HL-60 (cell line): ENCODE measurements at regions not wholly inside any gene's neighbourhood (a gene's known extent, or its start where the extent isn't known, plus 50 kb on each side); places are given as distances from the start of the nearest gene placed in this dataset.

Experiments used
- SPI1 ChIP-seq: IDR thresholded peaks from 2 replicates; pipeline ENCODE4 v1.6.1; 2012; ENCODE audit warnings: low read depth, mild to moderate bottlenecking, borderline replicate concordance
- TF ChIP-seq, protein P1 (sequence below): IDR thresholded peaks from one replicate; pipeline ENCODE4 v1.5.1; 2011; ENCODE audit warnings: low read length, control low read depth, inconsistent platforms; ENCODE audit not compliant: insufficient read depth
- TF ChIP-seq, protein P2 (sequence below): IDR thresholded peaks from 2 replicates; pipeline ENCODE4 v1.6.1; 2012; ENCODE audit warnings: low read depth; ENCODE audit not compliant: insufficient replicate concordance

DNA sequence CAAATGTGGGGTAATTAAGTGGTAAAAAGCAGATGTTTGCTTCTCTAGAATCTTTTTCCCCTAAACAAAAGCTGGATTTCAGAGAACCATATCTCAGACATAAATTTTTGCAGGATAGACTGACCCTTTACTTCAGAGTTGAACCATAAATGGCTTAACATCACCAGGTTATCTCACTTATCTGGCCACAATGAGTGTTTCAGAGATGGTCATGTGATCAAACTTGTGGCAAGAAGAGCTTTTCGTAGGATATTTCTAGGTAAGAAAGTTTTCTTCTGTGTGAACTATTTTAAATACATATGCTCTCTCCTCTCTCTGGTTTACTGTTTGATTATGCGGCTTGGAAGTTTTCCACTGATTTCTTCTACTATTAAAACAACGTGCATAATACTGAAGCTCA lies 270.2 kb upstream of the TFAP2D start:
- TF ChIP-seq, protein P1, sequence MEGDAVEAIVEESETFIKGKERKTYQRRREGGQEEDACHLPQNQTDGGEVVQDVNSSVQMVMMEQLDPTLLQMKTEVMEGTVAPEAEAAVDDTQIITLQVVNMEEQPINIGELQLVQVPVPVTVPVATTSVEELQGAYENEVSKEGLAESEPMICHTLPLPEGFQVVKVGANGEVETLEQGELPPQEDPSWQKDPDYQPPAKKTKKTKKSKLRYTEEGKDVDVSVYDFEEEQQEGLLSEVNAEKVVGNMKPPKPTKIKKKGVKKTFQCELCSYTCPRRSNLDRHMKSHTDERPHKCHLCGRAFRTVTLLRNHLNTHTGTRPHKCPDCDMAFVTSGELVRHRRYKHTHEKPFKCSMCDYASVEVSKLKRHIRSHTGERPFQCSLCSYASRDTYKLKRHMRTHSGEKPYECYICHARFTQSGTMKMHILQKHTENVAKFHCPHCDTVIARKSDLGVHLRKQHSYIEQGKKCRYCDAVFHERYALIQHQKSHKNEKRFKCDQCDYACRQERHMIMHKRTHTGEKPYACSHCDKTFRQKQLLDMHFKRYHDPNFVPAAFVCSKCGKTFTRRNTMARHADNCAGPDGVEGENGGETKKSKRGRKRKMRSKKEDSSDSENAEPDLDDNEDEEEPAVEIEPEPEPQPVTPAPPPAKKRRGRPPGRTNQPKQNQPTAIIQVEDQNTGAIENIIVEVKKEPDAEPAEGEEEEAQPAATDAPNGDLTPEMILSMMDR, result no peak
- no peak for TF ChIP-seq SPI1
- TF ChIP-seq, protein P2, sequence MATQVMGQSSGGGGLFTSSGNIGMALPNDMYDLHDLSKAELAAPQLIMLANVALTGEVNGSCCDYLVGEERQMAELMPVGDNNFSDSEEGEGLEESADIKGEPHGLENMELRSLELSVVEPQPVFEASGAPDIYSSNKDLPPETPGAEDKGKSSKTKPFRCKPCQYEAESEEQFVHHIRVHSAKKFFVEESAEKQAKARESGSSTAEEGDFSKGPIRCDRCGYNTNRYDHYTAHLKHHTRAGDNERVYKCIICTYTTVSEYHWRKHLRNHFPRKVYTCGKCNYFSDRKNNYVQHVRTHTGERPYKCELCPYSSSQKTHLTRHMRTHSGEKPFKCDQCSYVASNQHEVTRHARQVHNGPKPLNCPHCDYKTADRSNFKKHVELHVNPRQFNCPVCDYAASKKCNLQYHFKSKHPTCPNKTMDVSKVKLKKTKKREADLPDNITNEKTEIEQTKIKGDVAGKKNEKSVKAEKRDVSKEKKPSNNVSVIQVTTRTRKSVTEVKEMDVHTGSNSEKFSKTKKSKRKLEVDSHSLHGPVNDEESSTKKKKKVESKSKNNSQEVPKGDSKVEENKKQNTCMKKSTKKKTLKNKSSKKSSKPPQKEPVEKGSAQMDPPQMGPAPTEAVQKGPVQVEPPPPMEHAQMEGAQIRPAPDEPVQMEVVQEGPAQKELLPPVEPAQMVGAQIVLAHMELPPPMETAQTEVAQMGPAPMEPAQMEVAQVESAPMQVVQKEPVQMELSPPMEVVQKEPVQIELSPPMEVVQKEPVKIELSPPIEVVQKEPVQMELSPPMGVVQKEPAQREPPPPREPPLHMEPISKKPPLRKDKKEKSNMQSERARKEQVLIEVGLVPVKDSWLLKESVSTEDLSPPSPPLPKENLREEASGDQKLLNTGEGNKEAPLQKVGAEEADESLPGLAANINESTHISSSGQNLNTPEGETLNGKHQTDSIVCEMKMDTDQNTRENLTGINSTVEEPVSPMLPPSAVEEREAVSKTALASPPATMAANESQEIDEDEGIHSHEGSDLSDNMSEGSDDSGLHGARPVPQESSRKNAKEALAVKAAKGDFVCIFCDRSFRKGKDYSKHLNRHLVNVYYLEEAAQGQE, result no peak
